Colonic mucosa (tissue), 4 donors: ENCODE measurements at regions not wholly inside any gene's neighbourhood (a gene's known extent, or its start where the extent isn't known, plus 50 kb on each side); places are given as distances from the start of the nearest gene placed in this dataset.

Experiments
- DNase-seq: peaks from one replicate; pipeline ENCODE4 v3.0.0-alpha.2; 2020
- H3K27ac ChIP-seq: fragments of 200-600 bp; one replicate; pipeline ENCODE4 v1.8.0; 2021
- H3K27me3 ChIP-seq: fragments of 200-600 bp; one replicate; pipeline ENCODE4 v1.8.0; 2021
- H3K36me3 ChIP-seq: fragments of 200-600 bp; one replicate; pipeline ENCODE4 v1.8.0; 2021
- H3K4me1 ChIP-seq: fragments of 200-600 bp; one replicate; pipeline ENCODE4 v1.8.0; 2021; ENCODE audit warnings: mild to moderate bottlenecking
- H3K4me3 ChIP-seq: fragments of 200-600 bp; one replicate; pipeline ENCODE4 v1.8.0; 2021
- H3K9ac ChIP-seq, 2 donors: one replicate each; pipeline ENCODE4 v1.7.0; 2013; ENCODE audit warnings: control low read depth in 2 of 2, low read depth in 2 of 2, low read length in 2 of 2
- H3K9me3 ChIP-seq: fragments of 200-600 bp; one replicate; pipeline ENCODE4 v1.8.0; 2021
- CTCF ChIP-seq: fragments of 200-600 bp; IDR thresholded peaks from one replicate; pipeline ENCODE4 v1.8.0; 2022; ENCODE audit warnings: antibody characterized with exemption, mild to moderate bottlenecking
- intact Hi-C: fragments of 100-400 bp; cut with DNase I; formaldehyde crosslinking; loops from one replicate; pipeline ENCODE4 v1.14.1; 2022
- donor health status: healthy.
- donor health status: DM: no; HTN: no; CAD: no.
- donor health status: DM: no; HTN: no; CAD: no.

GRCh38 chr4:119765951-119766350, 137.3 kb upstream of the PDE5A start:
- H3K4me3 ChIP-seq: no peak overlapping the region
- DNase-seq: no peak
- H3K27ac ChIP-seq: no peak overlapping the region
- no peaks in the 10 kb centered on the region for H3K36me3 ChIP-seq
- no peak overlapping the region for H3K9ac ChIP-seq
- no peaks in the 10 kb centered on the region for H3K27me3 ChIP-seq
- no peaks in the 10 kb centered on the region for H3K9me3 ChIP-seq
- no peak for TF ChIP-seq CTCF
- intact Hi-C loops: no loop called here
- H3K4me1 ChIP-seq: no peaks in the 10 kb centered on the region

DNA sequence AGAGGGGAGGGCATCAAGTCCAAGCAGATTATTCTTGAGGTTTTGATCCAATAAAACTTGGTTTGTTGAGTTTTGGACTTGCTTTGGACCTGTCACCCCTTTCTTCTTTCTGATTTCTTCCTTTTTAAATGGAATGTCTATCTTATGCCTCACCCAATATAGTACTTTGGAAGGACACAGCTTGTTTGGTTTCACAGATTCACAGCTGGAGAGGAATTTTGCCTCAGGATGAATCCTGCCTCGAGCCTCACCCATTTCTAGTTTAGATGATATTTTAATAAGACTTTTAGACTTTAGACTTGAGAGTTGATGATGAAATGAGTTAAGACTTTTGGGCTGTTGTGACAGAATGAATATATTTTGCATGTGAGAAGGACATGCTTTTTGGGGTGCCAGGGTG, 136.9 kb upstream of the PDE5A start:
- no peak for TF ChIP-seq CTCF
- intact Hi-C loops: no loop called here
- no peak overlapping the region for H3K9ac ChIP-seq
- no peak overlapping the region for H3K27ac ChIP-seq
- no peak for DNase-seq
- no peaks in the 10 kb centered on the region for H3K9me3 ChIP-seq
- no peaks in the 10 kb centered on the region for H3K4me1 ChIP-seq
- no peaks in the 10 kb centered on the region for H3K36me3 ChIP-seq
- no peaks in the 10 kb centered on the region for H3K27me3 ChIP-seq
- no peak overlapping the region for H3K4me3 ChIP-seq

DNA sequence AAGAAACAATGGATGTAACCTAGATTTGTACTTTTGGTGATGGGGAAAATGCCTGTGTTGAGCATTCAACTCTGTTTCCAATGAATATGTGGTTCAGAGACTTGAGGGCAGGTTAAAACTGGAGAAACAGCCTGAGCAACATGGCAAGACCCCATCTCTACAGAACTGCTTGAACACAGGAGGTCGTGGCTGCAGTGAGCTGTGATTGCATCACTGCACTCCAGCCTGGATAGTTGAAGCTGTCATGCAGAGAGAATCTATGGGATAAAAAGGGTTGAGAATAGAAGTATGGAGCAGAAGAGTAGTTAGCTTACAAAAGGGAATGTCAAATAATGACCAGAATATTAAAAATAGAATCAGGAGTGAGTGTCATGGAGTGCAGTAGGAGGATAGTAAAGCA, 134.8 kb upstream of the PDE5A start:
- intact Hi-C loops: no loop called here
- no peak overlapping the region for H3K9ac ChIP-seq
- no peaks in the 10 kb centered on the region for H3K4me1 ChIP-seq
- H3K4me3 ChIP-seq: no peak overlapping the region
- H3K27me3 ChIP-seq: no peaks in the 10 kb centered on the region
- H3K9me3 ChIP-seq: no peaks in the 10 kb centered on the region
- no peak overlapping the region for H3K27ac ChIP-seq
- DNase-seq: no peak
- no peak for TF ChIP-seq CTCF
- no peaks in the 10 kb centered on the region for H3K36me3 ChIP-seq

- Histone ChIP-seq H3K9me3 (no peaks in the 10 kb centered on the region), H3K4me1 (no peaks in the 10 kb centered on the region), H3K9ac (no peak overlapping the region), H3K36me3 (no peaks in the 10 kb centered on the region), H3K27ac (no peak overlapping the region), H3K4me3 (no peak overlapping the region), H3K27me3 (no peaks in the 10 kb centered on the region)
- DNase-seq: no peak
- intact Hi-C loops: no loop called here
- no peak for TF ChIP-seq CTCF
These were observed 127.0 kb upstream of the PDE5A start for GRCh38 chr4:119755599-119755998.

GRCh38 chr4:119752936-119753335, 124.3 kb upstream of the PDE5A start:
- TF ChIP-seq CTCF: no peak
- no peaks in the 10 kb centered on the region for H3K27me3 ChIP-seq
- no peaks in the 10 kb centered on the region for H3K36me3 ChIP-seq
- H3K4me1 ChIP-seq: no peaks in the 10 kb centered on the region
- H3K9me3 ChIP-seq: no peaks in the 10 kb centered on the region
- H3K9ac ChIP-seq: no peak overlapping the region
- no peak for DNase-seq
- H3K4me3 ChIP-seq: no peak overlapping the region
- intact Hi-C loops: no loop called here
- H3K27ac ChIP-seq: no peak overlapping the region

DNA sequence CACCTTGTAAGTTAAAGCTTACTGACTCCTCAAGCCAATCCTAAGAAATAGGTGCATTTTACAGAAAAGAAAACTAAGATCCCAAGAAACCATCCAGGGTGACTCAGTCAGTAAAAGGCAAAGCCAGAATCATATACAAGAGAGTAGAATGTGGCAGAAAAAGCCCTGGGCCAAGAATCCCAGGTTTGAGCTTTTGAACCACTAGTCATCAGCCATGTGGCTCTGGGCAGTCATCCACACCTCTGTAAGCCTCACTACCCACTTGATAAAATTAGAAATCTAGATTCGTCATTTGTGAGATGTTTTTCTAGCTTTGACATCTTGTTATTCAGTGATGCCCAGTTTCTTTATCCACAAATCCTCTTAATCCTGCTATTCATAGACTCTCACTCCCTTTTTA, 122.2 kb upstream of the PDE5A start:
- DNase-seq: no peak
- no peak overlapping the region for H3K4me3 ChIP-seq
- H3K4me1 ChIP-seq: no peaks in the 10 kb centered on the region
- intact Hi-C loops: no loop called here
- TF ChIP-seq CTCF: no peak
- H3K9ac ChIP-seq: no peak overlapping the region
- no peak overlapping the region for H3K27ac ChIP-seq
- H3K9me3 ChIP-seq: no peaks in the 10 kb centered on the region
- H3K36me3 ChIP-seq: no peaks in the 10 kb centered on the region
- H3K27me3 ChIP-seq: no peaks in the 10 kb centered on the region
